ENCODE measurements at regions not wholly inside any gene's neighbourhood (a gene's known extent, or its start where the extent isn't known, plus 50 kb on each side); places are given as distances from the start of the nearest gene placed in this dataset.

DNA sequence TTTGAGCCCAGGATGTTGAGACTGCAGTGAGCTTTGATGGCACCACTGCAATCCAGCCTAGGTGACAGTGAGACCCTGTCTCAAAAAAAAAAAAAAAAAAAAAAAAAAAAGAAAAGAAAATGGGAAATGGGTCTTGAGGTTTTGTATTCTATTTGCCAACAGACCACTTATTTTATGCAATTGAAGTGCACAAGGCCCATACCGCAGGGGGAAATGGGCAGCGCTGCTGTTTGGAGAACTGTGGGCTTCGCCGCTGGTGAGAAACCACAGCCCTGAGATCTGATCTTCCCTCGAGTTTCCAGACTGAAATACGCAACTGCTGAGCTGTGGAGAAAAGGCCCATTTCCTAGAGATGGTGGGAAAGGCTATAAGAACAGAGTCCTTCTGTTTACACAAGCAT is 512.0 kb downstream of the TCERG1L start:
- no peak for DNase-seq (ENCODE audit: low read depth)

- no peak for DNase-seq (ENCODE audit: low read depth)
Observed at GRCh38 chr10:130800281-130800680, 511.2 kb downstream of the TCERG1L start.

DNA sequence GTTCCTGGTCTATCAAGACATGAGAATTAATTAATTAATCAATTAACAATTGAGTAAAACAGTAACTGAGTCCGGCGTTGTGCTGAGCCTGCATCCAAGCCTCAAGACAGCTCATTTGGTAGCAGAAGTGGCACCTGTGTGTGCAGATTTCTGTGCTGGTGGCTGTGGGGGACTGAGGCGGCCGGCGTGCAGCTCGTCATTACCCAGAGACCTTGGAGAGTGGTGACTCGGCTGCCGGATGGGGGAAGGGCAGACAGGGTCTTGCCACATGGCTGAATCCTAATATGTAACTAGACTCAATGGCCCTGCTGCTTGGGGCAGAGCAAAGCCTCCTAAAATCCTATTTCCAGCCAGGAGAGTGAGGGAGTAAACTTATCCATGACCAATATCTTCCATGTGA is 510.2 kb downstream of the TCERG1L start:
- no peak for DNase-seq (ENCODE audit: low read depth)

DNA sequence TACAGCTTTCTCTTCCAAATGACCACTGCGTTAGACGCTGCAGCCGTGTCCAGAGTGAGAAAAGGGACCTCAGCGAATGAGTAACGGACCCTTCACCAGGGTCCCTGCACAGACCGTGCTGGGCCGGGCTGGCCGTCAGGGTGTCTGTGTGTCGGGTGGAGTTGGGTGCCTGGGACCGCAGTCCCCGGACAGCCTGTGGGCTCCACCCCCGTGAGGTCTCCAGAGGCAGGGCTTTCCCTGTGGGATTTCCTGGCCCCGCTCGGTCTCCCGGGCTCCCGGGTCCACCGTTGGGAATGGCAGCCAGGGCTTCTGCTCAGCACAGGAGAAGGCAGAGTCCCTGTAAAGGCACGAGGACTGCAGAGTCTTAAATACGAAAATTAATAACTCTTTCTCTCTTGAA is 509.7 kb downstream of the TCERG1L start:
- DNase-seq (ENCODE audit: low read depth): no peak

- DNase-seq (ENCODE audit: low read depth): no peak
Observed at GRCh38 chr10:130802301-130802700, 509.2 kb downstream of the TCERG1L start.

GRCh38 chr10:130804281-130804680 is 507.2 kb downstream of the TCERG1L start:
- no peak for DNase-seq (ENCODE audit: low read depth)

- DNase-seq (ENCODE audit: low read depth): no peak
Observed at GRCh38 chr10:130804778-130805634, 506.5 kb downstream of the TCERG1L start.

GRCh38 chr10:130805635-130806030 is 505.9 kb downstream of the TCERG1L start:
- no peak for DNase-seq (ENCODE audit: low read depth)

DNA sequence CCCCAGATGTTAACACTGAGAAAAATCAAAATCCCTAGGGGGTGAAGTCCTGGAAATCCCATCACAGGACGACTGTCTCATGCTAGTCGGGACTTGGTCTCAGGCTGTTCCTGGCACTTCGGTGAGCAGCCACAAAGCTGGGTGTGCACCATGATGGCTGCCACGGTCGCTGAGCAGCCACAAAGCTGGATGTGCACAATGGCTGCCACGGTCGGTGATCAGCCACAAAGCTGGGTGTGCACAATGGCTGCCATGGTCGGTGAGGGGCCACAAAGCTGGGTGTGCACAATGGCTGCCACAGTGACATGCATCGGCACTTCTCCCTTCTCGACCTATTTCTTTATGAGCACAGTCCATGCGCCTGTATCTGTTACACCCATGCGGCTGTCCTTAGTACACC is 505.1 kb downstream of the TCERG1L start:
- DNase-seq (ENCODE audit: low read depth): no peak

DNA sequence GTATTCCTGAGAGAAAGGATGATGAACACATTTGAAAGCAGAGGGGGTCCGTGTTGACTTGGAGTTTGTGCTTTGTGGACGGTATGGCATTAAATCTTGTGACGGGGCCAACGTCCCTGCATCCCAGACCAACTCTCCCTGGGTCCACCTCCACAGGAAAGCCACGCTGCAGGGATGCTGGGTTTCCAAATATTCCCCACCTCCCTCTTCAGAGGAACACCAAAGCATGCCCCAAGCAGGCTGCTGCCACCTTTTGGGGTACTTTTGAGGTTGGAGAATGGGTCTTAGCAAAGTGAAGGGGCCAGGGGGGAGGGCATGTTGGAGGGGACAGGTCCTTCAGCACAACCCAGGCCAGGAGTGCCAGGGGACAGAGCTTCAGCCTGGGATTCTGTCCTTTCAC is 504.4 kb downstream of the TCERG1L start:
- DNase-seq (ENCODE audit: low read depth): no peak

- DNase-seq (ENCODE audit: low read depth): no peak
Observed at GRCh38 chr10:130807721-130808120, 503.8 kb downstream of the TCERG1L start.

DNA sequence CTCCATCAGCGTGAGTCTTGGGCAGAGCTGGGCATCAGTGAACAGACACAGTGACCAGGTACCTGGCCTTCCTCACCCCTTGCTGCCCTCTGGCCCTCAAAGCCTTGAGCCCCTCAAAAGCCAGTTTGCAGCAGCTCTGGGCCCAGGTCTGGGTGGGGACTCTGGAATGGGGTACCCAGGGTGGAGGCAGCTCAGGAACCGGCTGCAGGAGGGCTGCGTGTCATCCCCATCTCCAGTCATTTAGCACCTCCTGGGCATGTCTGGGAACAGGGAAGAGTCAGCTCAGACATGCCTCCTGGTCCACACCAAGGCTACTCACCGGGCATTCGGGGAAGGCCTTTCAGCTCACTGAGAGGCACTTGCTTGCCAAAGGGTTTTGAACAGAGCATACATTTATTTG is 503.3 kb downstream of the TCERG1L start:
- no peak for DNase-seq (ENCODE audit: low read depth)

DNA sequence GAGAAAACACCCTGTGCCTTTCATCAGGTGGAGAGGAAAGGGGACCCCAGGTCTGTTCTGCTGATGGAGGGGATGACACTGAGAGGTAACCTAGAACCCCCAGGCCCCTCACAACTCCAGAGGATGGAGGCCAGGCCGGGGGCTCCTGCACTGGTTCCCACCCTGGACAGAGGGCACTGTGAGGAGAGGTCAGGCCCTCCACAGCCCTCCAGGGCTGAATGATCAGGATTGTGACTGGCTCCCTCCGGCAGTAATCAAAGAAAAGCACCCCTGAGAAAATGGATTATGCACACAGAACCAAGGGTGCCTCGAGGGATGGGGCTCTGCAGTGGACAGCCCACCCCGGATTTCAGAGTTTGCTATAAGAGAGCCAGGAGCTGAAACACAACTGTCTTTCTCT is 502.8 kb downstream of the TCERG1L start:
- no peak for DNase-seq (ENCODE audit: low read depth)

- no peak for DNase-seq (ENCODE audit: low read depth)
Observed at GRCh38 chr10:130809181-130809580, 502.3 kb downstream of the TCERG1L start.

GRCh38 chr10:130809761-130810515 is 501.6 kb downstream of the TCERG1L start:
- DNase-seq (ENCODE audit: low read depth): no peak

GRCh38 chr10:130810856-130811255 is 500.7 kb downstream of the TCERG1L start:
- DNase-seq (ENCODE audit: low read depth): no peak

GRCh38 chr10:130812381-130813148 is 499.0 kb downstream of the TCERG1L start:
- DNase-seq (ENCODE audit: low read depth): no peak

DNA sequence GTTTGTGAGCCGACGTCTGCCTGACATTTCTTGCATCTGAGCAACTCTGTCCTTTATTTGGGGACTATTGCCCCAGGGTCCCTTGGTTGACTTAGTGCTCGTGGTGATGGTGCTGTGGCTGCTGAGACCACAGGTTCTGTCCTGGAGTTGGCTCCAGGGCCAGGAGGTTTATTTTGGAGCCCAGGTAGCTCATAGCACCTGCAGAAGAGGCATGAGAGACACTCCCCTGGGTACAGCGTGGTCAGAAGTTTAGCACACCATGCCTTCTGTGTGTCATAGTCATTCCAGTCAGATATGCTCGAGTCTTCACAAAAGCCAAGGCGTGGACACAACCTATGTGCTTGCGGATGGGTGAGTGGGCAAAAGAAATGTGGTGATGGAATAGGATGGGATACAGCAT is 496.9 kb downstream of the TCERG1L start:
- DNase-seq (ENCODE audit: low read depth): no peak

DNA sequence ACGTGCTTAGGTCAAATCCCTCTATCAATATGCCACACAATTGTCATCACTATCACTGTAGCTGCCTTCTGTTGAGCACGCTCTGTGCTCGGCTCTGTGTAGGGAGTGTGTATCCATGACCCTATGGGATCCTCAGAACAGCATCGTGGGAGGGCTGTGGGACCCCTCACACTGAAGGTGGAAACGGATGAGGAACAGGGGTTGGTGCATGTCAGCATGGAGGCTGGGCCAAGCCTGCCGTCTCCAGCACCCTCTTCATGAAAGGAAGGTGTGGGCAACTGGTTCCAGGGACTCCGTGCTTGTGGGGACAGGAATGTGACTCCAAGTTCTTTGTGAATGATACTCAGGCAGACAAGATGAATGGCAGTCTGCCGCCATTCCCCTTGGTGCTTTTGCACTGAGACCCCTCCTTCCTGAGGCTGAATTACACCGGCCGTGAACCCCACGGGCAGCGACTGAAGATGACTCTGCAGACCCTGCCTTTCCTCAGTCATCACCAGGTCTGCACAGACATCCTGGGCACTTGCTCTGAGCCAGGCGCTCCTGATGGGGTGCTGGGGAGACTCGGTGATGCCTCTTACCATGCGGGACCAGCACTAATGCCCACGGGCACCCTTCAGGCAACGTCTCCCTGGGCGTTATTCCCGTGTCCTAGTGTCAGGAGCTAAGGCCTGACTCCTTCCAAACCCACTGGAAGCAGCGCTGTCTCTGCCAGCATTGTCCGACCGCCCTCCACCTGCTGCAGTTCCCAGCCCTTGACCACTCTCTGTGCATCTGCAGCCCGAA is 495.2 kb downstream of the TCERG1L start:
- no peak for DNase-seq (ENCODE audit: low read depth)

DNA sequence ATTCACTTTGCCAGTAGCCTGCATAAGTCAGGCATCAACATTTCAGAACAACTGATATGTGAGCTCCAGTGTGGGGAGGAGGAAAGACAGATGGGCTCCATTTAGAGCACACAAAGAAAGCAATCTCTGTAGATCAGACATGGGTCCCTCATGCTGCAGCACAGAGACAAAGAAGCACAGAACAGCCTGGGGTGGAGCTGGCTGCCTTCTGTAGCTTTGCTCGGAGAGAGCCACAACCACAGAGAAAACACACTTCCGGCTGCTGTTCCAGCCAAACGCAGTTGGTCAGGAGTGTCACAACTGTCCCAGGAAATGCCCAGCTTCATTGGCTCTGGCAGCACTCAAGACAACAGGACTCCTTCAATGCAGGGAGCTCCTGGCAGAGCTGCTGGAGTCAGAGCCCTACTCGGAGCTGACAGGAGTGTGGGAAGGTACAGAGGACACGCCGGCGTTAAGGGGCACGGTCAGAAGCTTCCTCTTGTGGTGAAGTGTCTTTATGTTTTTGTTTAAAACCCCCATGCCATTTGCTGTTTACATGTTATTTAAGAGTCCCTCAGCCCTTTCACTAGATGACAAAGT is 494.4 kb downstream of the TCERG1L start:
- DNase-seq (ENCODE audit: low read depth): no peak

DNA sequence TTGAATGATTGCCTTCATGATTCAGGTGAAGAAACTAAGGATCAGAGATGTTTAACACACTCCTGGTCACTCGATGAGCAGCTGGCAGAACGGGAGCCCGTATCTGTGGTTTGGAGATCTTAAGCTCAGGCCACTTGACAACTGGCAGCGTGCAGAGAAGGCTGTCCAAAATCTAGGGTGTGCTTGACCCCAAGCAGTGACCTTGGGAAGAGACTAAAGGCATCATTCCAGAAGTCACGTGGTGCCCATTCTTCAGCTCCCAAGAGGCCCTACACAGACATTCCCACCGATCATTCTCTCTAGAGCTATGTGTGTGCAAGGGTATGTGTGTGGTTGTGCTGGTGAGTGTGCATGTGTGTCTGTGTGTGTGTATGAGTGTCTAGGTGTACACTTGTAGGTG is 493.8 kb downstream of the TCERG1L start:
- no peak for DNase-seq (ENCODE audit: low read depth)

Data from fibroblast of gingiva (primary cell).